GM18508 (cell line): ENCODE measurements at regions not wholly inside any gene's neighbourhood (a gene's known extent, or its start where the extent isn't known, plus 50 kb on each side); places are given as distances from the start of the nearest gene placed in this dataset.

Experiments used
- ATAC-seq: cut with Tn5 transposase; IDR thresholded peaks from one replicate; pipeline ENCODE4 v1.9.1; 2021; ENCODE audit warnings: moderate number of reproducible peaks; ENCODE audit not compliant: insufficient read depth, unreplicated experiment

DNA sequence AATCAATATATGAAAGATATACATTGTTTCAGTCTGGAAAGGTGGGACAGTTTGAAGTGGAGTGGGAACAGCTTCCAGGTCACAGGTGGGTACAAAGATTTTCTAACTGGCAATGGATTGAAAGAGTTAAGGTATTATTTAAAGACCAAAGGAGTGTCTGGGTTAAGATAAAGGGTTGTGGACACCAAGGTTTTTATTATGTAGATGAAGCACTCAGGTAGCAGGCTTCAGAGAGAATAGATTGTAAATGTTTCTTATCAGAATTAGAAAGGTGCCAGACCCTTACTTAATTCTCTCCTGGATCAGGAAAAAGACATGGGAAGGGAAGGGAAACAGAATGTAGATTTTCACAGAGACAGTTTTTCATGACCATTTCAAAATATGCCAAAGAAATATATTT lies 1174.8 kb downstream of the MAT2B start:
- ATAC-seq, result no peak

DNA sequence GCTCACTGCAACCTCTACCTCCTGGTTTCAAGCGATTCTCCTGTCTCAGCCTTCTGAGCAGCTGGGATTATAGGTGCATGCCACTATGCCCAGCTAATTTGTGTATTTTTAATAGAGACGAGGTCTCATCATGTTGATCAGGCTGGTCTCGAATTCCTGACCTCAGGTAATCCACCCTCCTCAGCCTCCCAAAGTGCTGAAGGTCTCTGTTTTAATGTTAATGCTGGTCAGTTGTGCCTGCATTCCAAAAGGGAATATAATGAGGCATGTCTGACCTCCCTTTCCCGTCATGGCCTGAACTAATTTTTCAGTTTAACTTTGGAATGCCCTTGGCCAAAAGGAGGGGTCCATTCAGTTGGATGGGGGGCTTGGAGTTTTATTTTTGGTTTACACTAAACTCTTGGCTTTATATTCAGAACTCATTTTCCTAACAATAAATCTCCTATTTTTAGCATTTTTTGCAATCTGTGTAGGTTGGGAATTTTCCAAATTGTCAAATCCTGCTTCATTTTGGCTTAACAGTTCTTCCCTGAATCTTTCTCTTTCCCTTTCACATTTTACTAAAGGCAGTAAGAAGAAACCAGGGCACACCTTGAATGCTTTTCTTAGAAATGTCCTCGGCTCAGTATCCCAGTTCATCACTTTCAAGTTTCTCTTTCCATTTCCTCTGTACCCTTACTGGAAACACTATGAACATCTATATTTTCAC lies 1175.5 kb downstream of the MAT2B start:
- no peak for ATAC-seq

GRCh38 chr5:164687391-164687790 lies 1182.0 kb downstream of the MAT2B start:
- no peak for ATAC-seq

GRCh38 chr5:164688437-164688836 lies 1183.0 kb downstream of the MAT2B start:
- ATAC-seq, result no peak

- no peak for ATAC-seq
These were observed 1203.4 kb downstream of the MAT2B start for GRCh38 chr5:164708831-164709230.

- no peak for ATAC-seq
These were observed 1208.3 kb downstream of the MAT2B start for GRCh38 chr5:164713682-164714081.

GRCh38 chr5:164721116-164721515 lies 1215.7 kb downstream of the MAT2B start:
- ATAC-seq, result no peak

DNA sequence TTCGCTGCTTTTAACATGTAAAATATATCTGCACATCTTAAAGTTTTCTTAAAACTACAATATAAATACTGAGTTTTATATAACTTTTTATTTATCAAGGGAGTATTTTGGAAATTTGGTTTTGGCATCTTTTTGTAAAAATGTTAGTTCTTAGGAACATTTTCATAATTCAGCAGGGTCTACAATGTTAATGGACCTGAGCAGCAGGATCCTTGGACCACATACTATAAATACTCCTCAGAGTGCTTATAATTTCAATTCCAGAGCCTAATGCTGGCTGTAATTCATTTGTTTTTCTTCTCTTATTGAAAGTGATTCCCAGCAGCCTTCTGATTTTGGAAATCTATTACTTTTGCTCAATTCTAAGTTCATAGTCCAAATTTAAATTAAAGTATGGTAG lies 1216.2 kb downstream of the MAT2B start:
- no peak for ATAC-seq

GRCh38 chr5:164722702-164723101 lies 1217.3 kb downstream of the MAT2B start:
- ATAC-seq, result peak; percentile 37

DNA sequence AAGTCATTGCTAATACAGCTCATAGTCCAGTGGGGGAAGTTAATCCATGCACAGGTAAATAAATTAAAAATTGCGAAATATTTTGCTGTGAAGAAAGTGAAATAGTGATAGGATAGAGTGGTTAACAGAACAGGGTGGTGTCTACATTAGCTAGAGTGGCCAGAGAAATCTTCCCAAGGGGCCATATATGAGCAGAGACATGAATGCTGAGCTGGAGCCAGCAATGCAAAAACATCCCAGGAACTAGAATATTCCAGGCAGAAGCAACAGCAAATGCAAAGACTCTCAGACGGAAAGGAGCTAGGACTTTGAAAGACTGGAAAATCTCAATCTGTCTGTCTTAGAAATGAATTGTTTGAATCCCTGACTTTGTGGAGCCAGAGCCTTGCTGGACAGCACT lies 1221.6 kb downstream of the MAT2B start:
- ATAC-seq, result no peak

GRCh38 chr5:164728733-164729132 lies 1223.3 kb downstream of the MAT2B start:
- ATAC-seq, result no peak

- ATAC-seq, result no peak
These were observed 1229.9 kb downstream of the MAT2B start for GRCh38 chr5:164735334-164735733.

DNA sequence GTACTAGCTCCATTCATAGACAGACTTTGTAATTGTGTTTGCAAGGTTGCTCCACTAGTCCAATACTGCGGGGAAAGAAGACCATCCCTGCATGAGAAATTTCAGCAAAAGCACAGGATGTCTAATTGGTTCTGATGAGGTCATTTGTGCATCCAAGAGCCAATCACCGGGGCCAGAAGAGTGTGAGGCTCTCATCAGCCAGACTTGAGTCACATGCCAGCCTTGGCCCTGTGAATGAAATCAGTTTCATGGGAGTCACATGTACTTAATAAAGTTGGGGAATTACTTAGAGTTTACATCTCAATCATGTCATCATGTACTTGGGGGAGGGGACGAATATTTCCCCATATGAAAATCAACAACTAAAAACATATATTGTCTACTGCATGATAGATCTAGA lies 1236.0 kb downstream of the MAT2B start:
- ATAC-seq, result no peak

DNA sequence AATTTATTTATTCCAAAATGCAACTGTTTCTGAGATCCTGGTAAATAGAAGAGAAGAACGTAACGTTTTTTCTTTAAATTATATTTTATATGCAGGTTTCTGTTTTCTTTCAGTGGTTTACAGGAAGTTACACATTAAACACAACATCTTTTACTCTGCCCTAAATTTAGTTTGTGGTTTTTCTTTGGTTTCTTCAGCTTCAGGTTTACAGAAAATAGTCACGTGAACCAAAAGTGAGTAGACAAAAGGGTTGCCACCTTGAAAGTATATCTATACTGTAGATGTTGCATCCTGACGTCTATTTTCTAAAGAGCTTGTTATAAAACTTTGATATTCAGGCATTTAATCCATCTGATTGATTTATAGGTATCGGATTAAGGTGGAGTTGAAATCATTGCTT lies 1236.6 kb downstream of the MAT2B start:
- peak; percentile 92 for ATAC-seq

GRCh38 chr5:164746723-164747122 lies 1241.3 kb downstream of the MAT2B start:
- ATAC-seq, result no peak

GRCh38 chr5:164747371-164747770 lies 1242.0 kb downstream of the MAT2B start:
- no peak for ATAC-seq

- peak; percentile 93 for ATAC-seq
These were observed 1243.4 kb downstream of the MAT2B start for GRCh38 chr5:164748861-164749260.

DNA sequence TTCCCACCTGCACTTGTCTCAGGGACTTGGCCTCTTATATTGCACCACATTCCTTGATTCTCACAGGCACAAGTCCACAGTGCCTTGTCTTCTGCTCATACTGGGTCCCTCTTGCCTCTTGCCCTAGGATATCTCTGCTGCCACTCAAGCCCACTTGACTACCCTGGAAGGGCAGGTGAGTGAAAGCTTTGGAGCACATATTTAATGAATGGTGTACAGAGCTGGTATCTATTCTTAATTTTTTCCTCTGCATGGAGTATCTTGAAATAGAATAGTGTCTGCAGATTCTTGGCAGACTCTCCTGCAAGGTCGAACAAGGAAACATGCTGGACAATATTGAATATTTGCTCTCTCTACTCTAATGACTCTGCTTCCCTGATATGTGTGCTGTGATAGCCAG lies 1248.0 kb downstream of the MAT2B start:
- ATAC-seq, result no peak

- ATAC-seq, result no peak
These were observed 1257.8 kb downstream of the MAT2B start for GRCh38 chr5:164763206-164763605.

- ATAC-seq, result no peak
These were observed 1266.7 kb downstream of the MAT2B start for GRCh38 chr5:164772122-164772521.

DNA sequence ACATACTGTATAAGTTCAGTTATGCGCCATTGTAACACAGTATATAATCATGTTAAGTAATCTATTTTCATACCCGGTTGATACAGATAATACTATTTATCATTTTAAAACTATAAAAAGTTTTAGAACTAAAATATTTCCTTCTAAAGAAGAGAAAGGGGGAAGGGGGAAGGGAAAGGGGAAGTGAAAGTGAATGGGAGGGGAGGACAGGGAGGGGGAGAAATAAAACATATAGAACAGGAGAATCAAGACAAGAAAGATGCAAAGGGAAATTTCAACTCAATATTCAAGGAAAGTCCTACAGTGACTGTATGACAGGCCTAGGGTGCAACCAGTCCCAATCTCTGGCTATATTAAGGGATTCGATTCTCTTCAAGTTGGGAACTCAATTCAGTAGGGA lies 1278.8 kb downstream of the MAT2B start:
- ATAC-seq, result no peak

GRCh38 chr5:164798110-164798509 lies 1292.7 kb downstream of the MAT2B start:
- no peak for ATAC-seq

DNA sequence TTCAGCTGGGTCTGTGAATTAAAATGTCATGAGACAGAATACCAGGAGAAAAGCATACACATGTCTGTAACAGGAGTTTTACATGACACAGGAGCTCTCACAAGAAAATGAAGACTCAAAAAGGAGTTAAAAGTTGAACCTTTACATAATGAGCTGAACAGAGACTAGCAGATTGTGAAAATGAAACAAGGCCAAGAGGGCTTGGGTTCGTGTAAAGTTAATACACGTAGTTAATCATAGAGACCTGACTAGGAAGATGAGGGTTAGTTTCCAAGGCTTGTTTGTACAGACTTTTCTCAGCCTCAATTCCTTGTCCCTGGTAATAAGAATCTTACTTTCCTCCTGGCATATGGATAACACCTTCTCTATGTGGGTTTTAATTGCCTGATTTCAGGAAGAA lies 1294.0 kb downstream of the MAT2B start:
- ATAC-seq, result no peak
